HG03432 (cell line): ENCODE measurements at regions not wholly inside any gene's neighbourhood (a gene's known extent, or its start where the extent isn't known, plus 50 kb on each side); places are given as distances from the start of the nearest gene placed in this dataset.
"Not testable (repeated sequence)": the region's sequence is repeated elsewhere in the genome, so short reads cannot be mapped to it uniquely, and the experiment has no call there.

Experiments
- ATAC-seq: cut with Tn5 transposase; IDR thresholded peaks from one replicate; pipeline ENCODE4 v1.9.1; 2021; ENCODE audit warnings: mild to moderate bottlenecking, moderate library complexity; ENCODE audit not compliant: unreplicated experiment

- ATAC-seq, result no peak
Observed at GRCh38 chr22:34416022-34416860, 496.0 kb upstream of the LARGE1 start.

DNA sequence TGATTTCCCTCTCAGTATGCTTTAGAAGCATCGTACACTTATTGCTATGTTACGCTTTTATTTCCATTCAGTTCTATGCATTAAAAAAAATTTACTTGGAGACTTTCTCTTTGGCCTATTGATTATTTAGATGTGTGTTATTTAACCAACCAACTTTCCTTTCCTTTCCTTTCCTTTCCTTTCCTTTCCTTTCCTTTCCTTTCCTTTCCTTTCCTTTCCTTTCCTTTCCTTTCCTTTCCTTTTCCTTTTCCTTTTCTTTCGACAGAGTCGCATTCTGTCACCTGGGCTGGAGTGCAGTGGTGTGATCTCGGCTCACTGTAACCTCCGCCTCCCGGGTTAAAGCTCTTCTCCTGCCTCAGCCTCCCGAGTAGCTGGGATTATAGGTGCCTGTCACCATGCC lies 502.7 kb upstream of the LARGE1 start:
- ATAC-seq, result not testable (repeated sequence)

- ATAC-seq, result no peak
Observed at GRCh38 chr22:34427436-34427835, 507.2 kb upstream of the LARGE1 start.

GRCh38 chr22:34427841-34428240 lies 507.6 kb upstream of the LARGE1 start:
- ATAC-seq, result no peak

GRCh38 chr22:34429314-34429713 lies 509.0 kb upstream of the LARGE1 start:
- no peak for ATAC-seq

- no peak for ATAC-seq
Observed at GRCh38 chr22:34430386-34430785, 510.1 kb upstream of the LARGE1 start.

- no peak for ATAC-seq
Observed at GRCh38 chr22:34434371-34434770, 514.1 kb upstream of the LARGE1 start.

GRCh38 chr22:34437140-34437539 lies 516.9 kb upstream of the LARGE1 start:
- no peak for ATAC-seq

GRCh38 chr22:34454598-34454997 lies 534.3 kb upstream of the LARGE1 start:
- ATAC-seq, result no peak

GRCh38 chr22:34462795-34463194 lies 542.5 kb upstream of the LARGE1 start:
- ATAC-seq, result no peak

DNA sequence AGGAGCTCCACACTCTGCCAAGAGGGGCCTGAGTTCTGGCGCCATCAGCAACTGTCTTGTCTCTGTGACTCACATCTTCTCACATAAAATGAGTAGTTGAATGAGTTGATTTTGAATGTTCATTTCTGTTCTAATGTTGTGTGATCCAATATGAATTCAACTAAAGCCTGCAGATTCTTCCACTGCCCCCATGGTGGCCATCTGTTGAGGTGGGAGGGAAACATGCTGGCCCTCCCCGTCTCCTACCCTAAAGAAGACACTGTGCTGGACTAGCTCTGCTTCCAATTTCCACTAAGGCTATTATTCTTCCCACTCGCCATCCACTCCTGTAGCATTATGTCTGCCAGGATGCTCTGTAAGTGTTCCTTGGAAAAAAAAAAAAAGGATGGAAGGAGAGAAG lies 555.6 kb upstream of the LARGE1 start:
- no peak for ATAC-seq

DNA sequence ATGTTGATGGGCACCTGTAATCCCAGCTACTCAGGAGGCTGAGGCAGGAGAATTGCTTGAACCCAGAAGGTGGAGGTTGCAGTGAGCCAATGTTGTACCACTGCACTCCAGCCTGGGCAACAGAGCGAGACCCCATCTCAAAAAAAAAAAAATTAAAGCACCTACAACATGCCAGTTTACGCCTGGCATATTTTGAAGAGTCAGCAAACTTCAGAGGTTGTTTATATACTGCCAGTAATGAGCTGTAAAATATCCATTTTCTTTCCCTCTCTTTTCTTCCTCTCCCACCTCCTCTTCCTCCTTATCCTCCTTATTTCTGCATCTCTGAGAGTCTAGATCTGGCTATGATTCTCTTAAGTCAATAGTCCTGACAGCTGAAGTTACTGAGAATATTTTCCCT lies 556.5 kb upstream of the LARGE1 start:
- ATAC-seq, result no peak

DNA sequence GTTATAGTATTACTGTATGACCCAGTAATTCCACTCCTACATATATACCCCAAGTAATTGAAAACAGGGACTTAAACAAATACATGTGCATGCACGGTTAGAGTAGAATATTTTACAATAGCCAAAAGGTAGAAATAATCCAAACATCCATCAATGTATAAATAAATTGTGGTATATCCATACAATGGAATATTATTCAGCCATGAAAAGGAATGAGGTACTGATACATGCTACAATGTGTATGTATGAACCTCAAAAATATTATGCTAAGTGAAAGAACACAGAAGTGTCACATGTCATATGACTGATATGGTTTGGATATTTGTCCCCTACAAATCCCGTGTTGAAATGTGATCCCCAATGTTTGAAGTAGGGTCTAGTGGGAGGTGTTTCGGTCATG lies 560.8 kb upstream of the LARGE1 start:
- no peak for ATAC-seq

DNA sequence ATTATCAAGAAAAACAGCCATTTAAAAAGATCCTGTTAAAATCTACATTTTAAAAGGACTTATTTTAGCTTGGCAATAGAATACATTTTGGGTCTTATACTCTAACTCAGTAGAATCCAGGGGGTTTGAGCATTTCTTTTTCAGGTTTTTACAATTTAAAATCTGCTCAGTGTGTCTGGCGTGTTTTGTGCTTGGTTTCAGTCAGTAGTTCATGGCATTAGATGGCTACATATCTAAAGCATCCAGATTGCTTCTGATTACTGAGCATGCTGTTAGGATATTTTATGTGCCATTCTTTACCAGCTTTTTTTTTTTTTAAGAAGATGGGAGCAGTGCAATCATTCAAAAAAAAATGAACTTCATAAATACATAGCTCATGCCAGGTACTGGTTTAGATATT lies 566.1 kb upstream of the LARGE1 start:
- ATAC-seq, result no peak

DNA sequence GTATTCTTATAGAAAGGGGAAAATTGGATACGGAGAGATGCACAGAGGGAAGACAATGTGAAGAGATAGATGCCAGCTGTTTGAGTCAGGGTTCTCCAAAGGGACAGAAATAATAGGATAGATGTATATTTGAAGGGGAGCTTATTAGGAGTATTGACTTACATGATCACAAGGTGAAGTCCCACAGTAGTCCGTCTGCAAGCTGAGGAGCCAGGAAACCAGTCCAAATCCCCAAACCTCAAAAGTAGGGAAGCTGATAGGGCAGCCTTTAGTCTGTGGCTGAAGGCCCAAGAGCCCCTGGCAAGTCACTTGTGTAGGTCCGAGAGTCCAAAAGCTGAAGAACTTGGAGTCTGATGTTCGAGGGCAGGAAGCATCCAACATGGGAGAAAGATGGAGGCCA lies 569.6 kb upstream of the LARGE1 start:
- ATAC-seq, result no peak

DNA sequence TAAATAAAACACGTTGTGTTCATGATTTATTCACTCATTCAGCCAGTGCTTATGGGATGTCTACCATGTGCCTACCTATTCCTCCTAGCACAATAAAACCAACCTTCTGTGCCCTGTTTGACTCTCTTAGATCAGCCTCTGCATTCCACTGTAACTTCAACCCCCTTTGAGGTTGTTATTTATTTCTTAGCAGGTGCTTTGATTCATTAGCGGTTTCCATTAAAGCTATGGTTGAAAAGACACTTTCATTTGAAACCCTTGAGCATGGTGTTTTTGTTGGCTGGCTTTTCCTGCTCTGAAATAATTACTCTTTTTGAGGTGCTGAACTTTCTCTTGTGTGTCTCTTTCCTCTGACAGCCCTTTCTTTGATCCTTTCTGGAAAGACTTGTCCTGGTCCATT lies 570.6 kb upstream of the LARGE1 start:
- ATAC-seq, result no peak

- ATAC-seq, result no peak
Observed at GRCh38 chr22:34493486-34493885, 572.5 kb upstream of the ISX start.

GRCh38 chr22:34501366-34501965 lies 564.5 kb upstream of the ISX start:
- ATAC-seq, result no peak

- ATAC-seq, result no peak
Observed at GRCh38 chr22:34502821-34503220, 563.1 kb upstream of the ISX start.

GRCh38 chr22:34508797-34509196 lies 557.2 kb upstream of the ISX start:
- no peak for ATAC-seq

DNA sequence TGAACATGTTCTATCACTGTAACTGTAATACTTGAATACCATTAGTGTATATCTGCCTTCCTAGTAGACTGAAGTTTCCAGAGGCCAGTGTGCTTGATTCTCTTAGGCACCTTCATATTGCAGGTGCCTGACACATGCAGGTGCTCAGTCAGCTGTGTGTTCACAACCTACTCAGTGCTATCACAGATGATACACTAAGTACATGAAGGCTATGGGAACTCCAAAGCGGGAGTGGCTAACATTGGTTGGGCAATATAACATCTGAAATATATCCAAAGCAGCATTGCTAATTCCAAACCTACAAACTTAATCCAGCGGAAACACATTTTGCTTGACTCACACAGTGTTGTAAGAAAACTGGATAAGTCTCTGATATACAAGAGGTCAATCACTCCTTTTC lies 539.3 kb upstream of the ISX start:
- no peak for ATAC-seq

- ATAC-seq, result no peak
Observed at GRCh38 chr22:34534101-34534500, 531.9 kb upstream of the ISX start.

- no peak for ATAC-seq
Observed at GRCh38 chr22:34567367-34567766, 498.6 kb upstream of the ISX start.
